ENCODE measurements at regions not wholly inside any gene's neighbourhood (a gene's known extent, or its start where the extent isn't known, plus 50 kb on each side); places are given as distances from the start of the nearest gene placed in this dataset.

GRCh38 chr16:54443839-54444238, 157.3 kb upstream of the IRX3 start:
- Histone ChIP-seq H3K27ac (replicated peaks in 1 of 4) (no peak overlapping the region), H3K9me3 (peaks cover 0 to 20% (median 0%) of the 10 kb centered on the region in 4 donors), H3K4me3 (no peak overlapping the region), H3K27me3 (peaks cover 0 to 9% (median 0%) of the 10 kb centered on the region in 4 donors), H3K36me3 (no peaks in the 10 kb centered on the region), H3K4me1 (peaks cover 0 to 8% (median 2%) of the 10 kb centered on the region in 4 donors)
- intact Hi-C loops (cut with DNase I) = no loop called here
- no peak for DNase-seq (ENCODE audit: extremely low spot score)
- TF ChIP-seq POLR2A (IDR thresholded peaks at IDR 0.05; ENCODE audit: low read depth) (no peak), POLR2AphosphoS5 (IDR thresholded peaks at IDR 0.05) (no peak), EP300 (IDR thresholded peaks at IDR 0.05) (no peak)
- WGBS = 100% methylated on average over 1 of the region's 1 CpG

GRCh38 chr16:54443352-54443751, 156.8 kb upstream of the IRX3 start:
- TF ChIP-seq POLR2AphosphoS5 (IDR thresholded peaks at IDR 0.05) = no peak
- no peak for TF ChIP-seq CTCF (IDR thresholded peaks at IDR 0.05)
- no peak overlapping the region for H3K4me3 ChIP-seq

GRCh38 chr16:54442864-54443263, 156.3 kb upstream of the IRX3 start:
- Histone ChIP-seq H3K27ac (replicated peaks in 1 of 4) (no peak overlapping the region), H3K4me3 (no peak overlapping the region), H3K36me3 (no peaks in the 10 kb centered on the region), H3K4me1 (peaks cover 0 to 5% (median 2%) of the 10 kb centered on the region in 4 donors), H3K9me3 (peaks cover 0 to 20% (median 0%) of the 10 kb centered on the region in 4 donors), H3K27me3 (peaks cover 0 to 5% (median 0%) of the 10 kb centered on the region in 4 donors)
- 85% methylated on average over 4 of the region's 5 CpGs for WGBS
- TF ChIP-seq CTCF (IDR thresholded peaks at IDR 0.05) (no peak), EP300 (IDR thresholded peaks at IDR 0.05) (no peak), POLR2A (IDR thresholded peaks at IDR 0.05; ENCODE audit: low read depth) (no peak), POLR2AphosphoS5 (IDR thresholded peaks at IDR 0.05) (no peak)
- intact Hi-C loops (cut with DNase I) = no loop called here
- no peak for DNase-seq (ENCODE audit: extremely low spot score)

More at GRCh38 chr16:54443352-54443751, 156.8 kb upstream of the IRX3 start:
- H3K27ac ChIP-seq (replicated peaks in 1 of 4) = no peak overlapping the region
- peaks cover 0 to 8% (median 2%) of the 10 kb centered on the region in 4 donors for H3K4me1 ChIP-seq
- intact Hi-C loops (cut with DNase I) = no loop called here
- H3K36me3 ChIP-seq = no peaks in the 10 kb centered on the region
- peaks cover 0 to 20% (median 0%) of the 10 kb centered on the region in 4 donors for H3K9me3 ChIP-seq
- no peak for DNase-seq (ENCODE audit: extremely low spot score)
- peaks cover 0 to 6% (median 0%) of the 10 kb centered on the region in 4 donors for H3K27me3 ChIP-seq

GRCh38 chr16:54438469-54438868, 151.9 kb upstream of the IRX3 start:
- DNase-seq (ENCODE audit: extremely low spot score) = no peak
- H3K9me3 ChIP-seq = peaks cover 0 to 14% (median 6%) of the 10 kb centered on the region in 4 donors
- no peak overlapping the region for H3K4me3 ChIP-seq
- intact Hi-C loops (cut with DNase I) = no loop called here
- 70% methylated on average over 3 of the region's 3 CpGs for whole genome bisulfite sequencing
- H3K36me3 ChIP-seq = no peaks in the 10 kb centered on the region
- no peaks in the 10 kb centered on the region for H3K4me1 ChIP-seq
- peaks cover 0 to 34% (median 0%) of the 10 kb centered on the region in 4 donors for H3K27me3 ChIP-seq
- no peak overlapping the region for H3K27ac ChIP-seq (replicated peaks in 1 of 4)
- TF ChIP-seq POLR2A (IDR thresholded peaks at IDR 0.05; ENCODE audit: low read depth) = no peak
- TF ChIP-seq CTCF (IDR thresholded peaks at IDR 0.05) = no peak
- no peak for TF ChIP-seq EP300 (IDR thresholded peaks at IDR 0.05)
- TF ChIP-seq POLR2AphosphoS5 (IDR thresholded peaks at IDR 0.05) = no peak

GRCh38 chr16:54437921-54438320, 151.3 kb upstream of the IRX3 start:
- Histone ChIP-seq H3K9me3 (peaks cover 0 to 9% (median 6%) of the 10 kb centered on the region in 4 donors), H3K4me3 (no peak overlapping the region), H3K27ac (replicated peaks in 1 of 4) (no peak overlapping the region), H3K36me3 (no peaks in the 10 kb centered on the region), H3K4me1 (no peaks in the 10 kb centered on the region), H3K27me3 (peaks cover 0 to 36% (median under 1%) of the 10 kb centered on the region in 4 donors)
- TF ChIP-seq CTCF (IDR thresholded peaks at IDR 0.05) (no peak), EP300 (IDR thresholded peaks at IDR 0.05) (no peak), POLR2AphosphoS5 (IDR thresholded peaks at IDR 0.05) (no peak), POLR2A (IDR thresholded peaks at IDR 0.05; ENCODE audit: low read depth) (no peak)
- intact Hi-C loops (cut with DNase I) = no loop called here
- DNase-seq (ENCODE audit: extremely low spot score) = no peak
- WGBS = 84% methylated on average over 4 of the region's 4 CpGs
